ENCODE measurements at regions not wholly inside any gene's neighbourhood (a gene's known extent, or its start where the extent isn't known, plus 50 kb on each side); places are given as distances from the start of the nearest gene placed in this dataset.
"Not testable (repeated sequence)": the region's sequence is repeated elsewhere in the genome, so short reads cannot be mapped to it uniquely, and the experiment has no call there.

GRCh38 chr3:107942951-107943749, 147.7 kb downstream of the CD47 start:
- DNase-seq (ENCODE audit: low spot score): no peak

GRCh38 chr3:107942244-107942643, 148.6 kb downstream of the CD47 start:
- no peak for DNase-seq (ENCODE audit: low spot score)

GRCh38 chr3:107939691-107940442, 151.0 kb downstream of the CD47 start:
- no peak for DNase-seq (ENCODE audit: low spot score)

GRCh38 chr3:107938143-107938542, 152.7 kb downstream of the CD47 start:
- peak; percentile 66 for DNase-seq (ENCODE audit: low spot score)

GRCh38 chr3:107934808-107935207, 156.0 kb downstream of the CD47 start:
- DNase-seq (ENCODE audit: low spot score): no peak

GRCh38 chr3:107933450-107933849, 157.4 kb downstream of the CD47 start:
- no peak for DNase-seq (ENCODE audit: low spot score)

- no peak for DNase-seq (ENCODE audit: low spot score)
Measured at GRCh38 chr3:107931326-107931725, 159.5 kb downstream of the CD47 start.

- DNase-seq (ENCODE audit: low spot score): no peak
Measured at GRCh38 chr3:107929088-107929487, 161.7 kb downstream of the CD47 start.

- peak; percentile 62 for DNase-seq (ENCODE audit: low spot score)
Measured at GRCh38 chr3:107928084-107928445, 162.8 kb downstream of the CD47 start.

- peak; percentile 87 for DNase-seq (ENCODE audit: low spot score)
Measured at GRCh38 chr3:107927361-107928083, 163.3 kb downstream of the CD47 start.

GRCh38 chr3:107925851-107926250, 165.0 kb downstream of the CD47 start:
- DNase-seq (ENCODE audit: low spot score): no peak

- no peak for DNase-seq (ENCODE audit: low spot score)
Measured at GRCh38 chr3:107921038-107921437, 169.8 kb downstream of the CD47 start.

- no peak for DNase-seq (ENCODE audit: low spot score)
Measured at GRCh38 chr3:107920538-107920937, 170.3 kb downstream of the CD47 start.

GRCh38 chr3:107919239-107919638, 171.6 kb downstream of the CD47 start:
- no peak for DNase-seq (ENCODE audit: low spot score)

- no peak for DNase-seq (ENCODE audit: low spot score)
Measured at GRCh38 chr3:107916171-107916570, 174.7 kb downstream of the CD47 start.

GRCh38 chr3:107915706-107916105, 175.1 kb downstream of the CD47 start:
- no peak for DNase-seq (ENCODE audit: low spot score)

- no peak for DNase-seq (ENCODE audit: low spot score)
Measured at GRCh38 chr3:107913701-107914100, 177.1 kb downstream of the CD47 start.

- DNase-seq (ENCODE audit: low spot score): no peak
Measured at GRCh38 chr3:107911337-107912000, 179.4 kb downstream of the CD47 start.

- no peak for DNase-seq (ENCODE audit: low spot score)
Measured at GRCh38 chr3:107910713-107911259, 180.0 kb downstream of the CD47 start.

GRCh38 chr3:107909583-107909982, 181.2 kb downstream of the CD47 start:
- not testable (repeated sequence) for DNase-seq (ENCODE audit: low spot score)

- no peak for DNase-seq (ENCODE audit: low spot score)
Measured at GRCh38 chr3:107907996-107908395, 182.8 kb downstream of the CD47 start.
